WTC11 (cell line): ENCODE measurements at regions not wholly inside any gene's neighbourhood (a gene's known extent, or its start where the extent isn't known, plus 50 kb on each side); places are given as distances from the start of the nearest gene placed in this dataset.

Source experiments
- ATAC-seq: fragments of 200-7000 bp; cut with Tn5 transposase; 2 replicates; pipeline ENCODE4 v1.10.0; 2021; ENCODE audit warnings: mild to moderate bottlenecking, moderate library complexity
- CTCF ChIA-PET: fragments of 300-600 bp; sonication (Branson Sonifier 250); formaldehyde crosslinking; loops from one replicate; lab custom pipeline; 2021; ENCODE audit warnings: antibody characterized with exemption; lab: Charles Lee
- POLR2A ChIA-PET: fragments of 350-600 bp; sonication (Branson Sonifier 250); formaldehyde crosslinking; loops from one replicate; lab custom pipeline; 2021; ENCODE audit warnings: antibody characterized with exemption; lab: Charles Lee
- DNase-seq: peaks from one replicate; pipeline ENCODE4 v3.0.0; 2021; ENCODE audit warnings: low spot score
- H3K27ac Mint-ChIP-seq: 2 replicates; pipeline ENCODE4 v1.8.0; 2021; ENCODE audit warnings: mixed read lengths
- H3K27me3 Mint-ChIP-seq: 2 replicates; pipeline ENCODE4 v1.8.0; 2021; ENCODE audit warnings: low read depth, mild to moderate bottlenecking, moderate library complexity, mixed read lengths
- H3K36me3 Mint-ChIP-seq: 2 replicates; pipeline ENCODE4 v1.8.0; 2021; ENCODE audit warnings: mixed read lengths
- H3K4me1 Mint-ChIP-seq: 2 replicates; pipeline ENCODE4 v1.8.0; 2022; ENCODE audit warnings: mixed read lengths
- H3K4me3 Mint-ChIP-seq: 2 replicates; pipeline ENCODE4 v1.8.0; 2021; ENCODE audit warnings: mild to moderate bottlenecking, moderate library complexity, mixed read lengths
- H3K9me3 Mint-ChIP-seq: 2 replicates; pipeline ENCODE4 v1.8.0; 2021; ENCODE audit warnings: mixed read lengths
- ELF4 ChIP-seq: sonication (generic); formaldehyde crosslinking; IDR thresholded peaks from 2 replicates; pipeline ENCODE4 v1.8.1; 2022; ENCODE audit warnings: low read depth, mild to moderate bottlenecking, moderate library complexity, missing genetic modification reagents
- ETV6 ChIP-seq: sonication (generic); formaldehyde crosslinking; IDR thresholded peaks from 2 replicates; pipeline ENCODE4 v1.8.1; 2022; ENCODE audit warnings: mild to moderate bottlenecking, missing genetic modification reagents
- FOXP1 ChIP-seq: sonication (generic); formaldehyde crosslinking; IDR thresholded peaks from 2 replicates; pipeline ENCODE4 v1.8.0; 2022; ENCODE audit warnings: missing genetic modification reagents, mild to moderate bottlenecking, moderate library complexity, borderline replicate concordance
- GABPB1 ChIP-seq: sonication (generic); formaldehyde crosslinking; IDR thresholded peaks from 2 replicates; pipeline ENCODE4 v1.8.1; 2023; ENCODE audit warnings: mild to moderate bottlenecking, missing genetic modification reagents
- GTF2I ChIP-seq: fragments of 250-450 bp; sonication (Bioruptor Pico); conservative IDR thresholded peaks from 2 replicates; pipeline ENCODE4 v1.4.0; 2021; ENCODE audit warnings: mild to moderate bottlenecking
- JAZF1 ChIP-seq: fragments of 250-450 bp; sonication (Bioruptor Pico); IDR thresholded peaks from 2 replicates; pipeline ENCODE4 v1.9.0; 2021; ENCODE audit warnings: moderate library complexity, mild to moderate bottlenecking, inconsistent platforms
- MYBL2 ChIP-seq: sonication (generic); formaldehyde crosslinking; IDR thresholded peaks from 2 replicates; pipeline ENCODE4 v1.8.1; 2023; ENCODE audit warnings: mild to moderate bottlenecking, moderate library complexity, missing genetic modification reagents
- NR1H2 ChIP-seq: sonication (generic); formaldehyde crosslinking; IDR thresholded peaks from 2 replicates; pipeline ENCODE4 v1.9.0; 2021; ENCODE audit warnings: mild to moderate bottlenecking, moderate library complexity, missing genetic modification reagents
- SMAD4 ChIP-seq: sonication (generic); formaldehyde crosslinking; IDR thresholded peaks from 2 replicates; pipeline ENCODE4 v1.8.0; 2022; ENCODE audit warnings: mild to moderate bottlenecking, missing genetic modification reagents
- SOX15 ChIP-seq: fragments of 250-450 bp; sonication (Bioruptor Pico); IDR thresholded peaks from 2 replicates; pipeline ENCODE4 v1.9.0; 2021; ENCODE audit warnings: mild to moderate bottlenecking
- ZNF121 ChIP-seq: sonication (generic); formaldehyde crosslinking; IDR thresholded peaks from 2 replicates; pipeline ENCODE4 v1.8.0; 2023; ENCODE audit warnings: missing genetic modification reagents
- ZNF263 ChIP-seq: sonication (generic); formaldehyde crosslinking; IDR thresholded peaks from 2 replicates; pipeline ENCODE4 v1.8.1; 2022; ENCODE audit warnings: low read depth, mild to moderate bottlenecking, moderate library complexity, missing genetic modification reagents
- ZNF423 ChIP-seq: fragments of 250-450 bp; sonication (Bioruptor Pico); IDR thresholded peaks from 2 replicates; pipeline ENCODE4 v2.1.2; 2022; ENCODE audit warnings: mild to moderate bottlenecking, moderate library complexity
- TF ChIP-seq, protein P1 (sequence below): sonication (generic); formaldehyde crosslinking; IDR thresholded peaks from 2 replicates; pipeline ENCODE4 v1.8.1; 2023; ENCODE audit warnings: mild to moderate bottlenecking, missing genetic modification reagents, borderline replicate concordance
- TF ChIP-seq, protein P2 (sequence below): sonication (generic); formaldehyde crosslinking; IDR thresholded peaks from 2 replicates; pipeline ENCODE4 v1.8.1; 2023; ENCODE audit warnings: mild to moderate bottlenecking, missing genetic modification reagents, moderate library complexity
- TF ChIP-seq, protein P3 (sequence below): sonication (generic); formaldehyde crosslinking; conservative IDR thresholded peaks from 2 replicates; pipeline ENCODE4 v1.8.1; 2023; ENCODE audit warnings: mild to moderate bottlenecking, low read depth, missing genetic modification reagents, moderate library complexity
- TF ChIP-seq, protein P4 (sequence below): sonication (generic); formaldehyde crosslinking; IDR thresholded peaks from 2 replicates; pipeline ENCODE4 v1.8.1; 2022; ENCODE audit warnings: mild to moderate bottlenecking, missing genetic modification reagents, moderate library complexity, borderline replicate concordance
- TF ChIP-seq, protein P5 (sequence below): sonication (generic); formaldehyde crosslinking; IDR thresholded peaks from 2 replicates; pipeline ENCODE4 v1.8.0; 2023; ENCODE audit warnings: mild to moderate bottlenecking, missing genetic modification reagents

DNA sequence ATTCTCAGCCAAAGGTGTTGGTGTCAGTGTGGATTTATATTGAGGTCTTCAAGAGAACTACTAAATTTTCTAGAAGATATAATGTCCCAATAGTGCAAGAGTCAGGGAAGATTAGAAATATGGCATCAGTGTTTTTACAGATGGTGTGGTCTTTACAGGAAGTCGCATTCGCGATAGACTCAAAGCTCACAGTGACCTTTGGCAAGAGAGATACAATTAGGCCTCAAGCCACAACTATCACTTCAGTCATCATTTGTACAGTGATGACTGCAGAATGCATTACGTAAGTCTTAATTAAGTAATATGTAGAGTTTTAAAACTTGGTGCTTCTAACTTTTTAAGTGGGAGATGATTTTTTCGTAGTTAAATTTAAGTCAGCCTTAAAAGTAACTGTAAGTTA, 237.2 kb upstream of the FSTL5 start (continued):
- TF ChIP-seq, protein P1, sequence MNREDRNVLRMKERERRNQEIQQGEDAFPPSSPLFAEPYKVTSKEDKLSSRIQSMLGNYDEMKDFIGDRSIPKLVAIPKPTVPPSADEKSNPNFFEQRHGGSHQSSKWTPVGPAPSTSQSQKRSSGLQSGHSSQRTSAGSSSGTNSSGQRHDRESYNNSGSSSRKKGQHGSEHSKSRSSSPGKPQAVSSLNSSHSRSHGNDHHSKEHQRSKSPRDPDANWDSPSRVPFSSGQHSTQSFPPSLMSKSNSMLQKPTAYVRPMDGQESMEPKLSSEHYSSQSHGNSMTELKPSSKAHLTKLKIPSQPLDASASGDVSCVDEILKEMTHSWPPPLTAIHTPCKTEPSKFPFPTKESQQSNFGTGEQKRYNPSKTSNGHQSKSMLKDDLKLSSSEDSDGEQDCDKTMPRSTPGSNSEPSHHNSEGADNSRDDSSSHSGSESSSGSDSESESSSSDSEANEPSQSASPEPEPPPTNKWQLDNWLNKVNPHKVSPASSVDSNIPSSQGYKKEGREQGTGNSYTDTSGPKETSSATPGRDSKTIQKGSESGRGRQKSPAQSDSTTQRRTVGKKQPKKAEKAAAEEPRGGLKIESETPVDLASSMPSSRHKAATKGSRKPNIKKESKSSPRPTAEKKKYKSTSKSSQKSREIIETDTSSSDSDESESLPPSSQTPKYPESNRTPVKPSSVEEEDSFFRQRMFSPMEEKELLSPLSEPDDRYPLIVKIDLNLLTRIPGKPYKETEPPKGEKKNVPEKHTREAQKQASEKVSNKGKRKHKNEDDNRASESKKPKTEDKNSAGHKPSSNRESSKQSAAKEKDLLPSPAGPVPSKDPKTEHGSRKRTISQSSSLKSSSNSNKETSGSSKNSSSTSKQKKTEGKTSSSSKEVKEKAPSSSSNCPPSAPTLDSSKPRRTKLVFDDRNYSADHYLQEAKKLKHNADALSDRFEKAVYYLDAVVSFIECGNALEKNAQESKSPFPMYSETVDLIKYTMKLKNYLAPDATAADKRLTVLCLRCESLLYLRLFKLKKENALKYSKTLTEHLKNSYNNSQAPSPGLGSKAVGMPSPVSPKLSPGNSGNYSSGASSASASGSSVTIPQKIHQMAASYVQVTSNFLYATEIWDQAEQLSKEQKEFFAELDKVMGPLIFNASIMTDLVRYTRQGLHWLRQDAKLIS (CRISPR knock-in tag) = no peak
- TF ChIP-seq, protein P2, sequence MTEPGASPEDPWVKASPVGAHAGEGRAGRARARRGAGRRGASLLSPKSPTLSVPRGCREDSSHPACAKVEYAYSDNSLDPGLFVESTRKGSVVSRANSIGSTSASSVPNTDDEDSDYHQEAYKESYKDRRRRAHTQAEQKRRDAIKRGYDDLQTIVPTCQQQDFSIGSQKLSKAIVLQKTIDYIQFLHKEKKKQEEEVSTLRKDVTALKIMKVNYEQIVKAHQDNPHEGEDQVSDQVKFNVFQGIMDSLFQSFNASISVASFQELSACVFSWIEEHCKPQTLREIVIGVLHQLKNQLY (CRISPR knock-in tag) = no peak
- TF ChIP-seq SOX15 (CRISPR knock-in tag) (no peak), GABPB1 (no peak), ETV6 (no peak), ELF4 (CRISPR knock-in tag) (no peak), GTF2I (CRISPR knock-in tag) (no peak), NR1H2 (CRISPR knock-in tag) (no peak), ZNF423 (CRISPR knock-in tag) (no peak), SMAD4 (CRISPR knock-in tag) (no peak)
- TF ChIP-seq, protein P3, sequence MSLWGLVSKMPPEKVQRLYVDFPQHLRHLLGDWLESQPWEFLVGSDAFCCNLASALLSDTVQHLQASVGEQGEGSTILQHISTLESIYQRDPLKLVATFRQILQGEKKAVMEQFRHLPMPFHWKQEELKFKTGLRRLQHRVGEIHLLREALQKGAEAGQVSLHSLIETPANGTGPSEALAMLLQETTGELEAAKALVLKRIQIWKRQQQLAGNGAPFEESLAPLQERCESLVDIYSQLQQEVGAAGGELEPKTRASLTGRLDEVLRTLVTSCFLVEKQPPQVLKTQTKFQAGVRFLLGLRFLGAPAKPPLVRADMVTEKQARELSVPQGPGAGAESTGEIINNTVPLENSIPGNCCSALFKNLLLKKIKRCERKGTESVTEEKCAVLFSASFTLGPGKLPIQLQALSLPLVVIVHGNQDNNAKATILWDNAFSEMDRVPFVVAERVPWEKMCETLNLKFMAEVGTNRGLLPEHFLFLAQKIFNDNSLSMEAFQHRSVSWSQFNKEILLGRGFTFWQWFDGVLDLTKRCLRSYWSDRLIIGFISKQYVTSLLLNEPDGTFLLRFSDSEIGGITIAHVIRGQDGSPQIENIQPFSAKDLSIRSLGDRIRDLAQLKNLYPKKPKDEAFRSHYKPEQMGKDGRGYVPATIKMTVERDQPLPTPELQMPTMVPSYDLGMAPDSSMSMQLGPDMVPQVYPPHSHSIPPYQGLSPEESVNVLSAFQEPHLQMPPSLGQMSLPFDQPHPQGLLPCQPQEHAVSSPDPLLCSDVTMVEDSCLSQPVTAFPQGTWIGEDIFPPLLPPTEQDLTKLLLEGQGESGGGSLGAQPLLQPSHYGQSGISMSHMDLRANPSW = no peak
- TF ChIP-seq, all 79 proteins: peak for 0

DNA sequence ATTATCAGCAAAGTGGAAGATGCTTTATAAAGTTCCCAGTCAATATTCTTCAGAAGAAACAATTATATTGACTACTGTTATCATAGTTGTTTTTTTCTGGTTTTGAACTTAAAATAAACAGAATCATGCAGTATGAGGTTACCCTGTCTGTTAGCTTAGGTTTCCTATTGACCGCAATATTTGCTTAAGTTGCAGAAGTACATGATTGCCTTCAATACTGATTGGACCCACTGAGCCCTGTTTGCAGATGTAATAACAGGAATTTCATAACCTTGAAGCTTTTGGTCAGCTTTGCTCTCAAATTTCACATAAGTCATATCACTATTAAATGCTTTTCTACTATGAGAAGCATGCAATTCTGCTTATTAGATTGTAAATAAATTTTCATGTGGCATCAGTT, 229.1 kb upstream of the FSTL5 start:
- no peaks in the 10 kb centered on the region for H3K27me3 Mint-ChIP-seq
- no peaks in the 10 kb centered on the region for H3K4me1 Mint-ChIP-seq
- no peak overlapping the region for H3K27ac Mint-ChIP-seq
- CTCF ChIA-PET = no interaction called here
- H3K36me3 Mint-ChIP-seq = no peaks in the 10 kb centered on the region
- TF ChIP-seq ZNF423 (CRISPR knock-in tag) = no peak
- TF ChIP-seq, protein P4, sequence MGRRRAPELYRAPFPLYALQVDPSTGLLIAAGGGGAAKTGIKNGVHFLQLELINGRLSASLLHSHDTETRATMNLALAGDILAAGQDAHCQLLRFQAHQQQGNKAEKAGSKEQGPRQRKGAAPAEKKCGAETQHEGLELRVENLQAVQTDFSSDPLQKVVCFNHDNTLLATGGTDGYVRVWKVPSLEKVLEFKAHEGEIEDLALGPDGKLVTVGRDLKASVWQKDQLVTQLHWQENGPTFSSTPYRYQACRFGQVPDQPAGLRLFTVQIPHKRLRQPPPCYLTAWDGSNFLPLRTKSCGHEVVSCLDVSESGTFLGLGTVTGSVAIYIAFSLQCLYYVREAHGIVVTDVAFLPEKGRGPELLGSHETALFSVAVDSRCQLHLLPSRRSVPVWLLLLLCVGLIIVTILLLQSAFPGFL = no peak
- no peak for TF ChIP-seq ZNF263 (CRISPR knock-in tag)
- no peak for TF ChIP-seq MYBL2 (CRISPR knock-in tag)
- TF ChIP-seq FOXP1 = no peak
- TF ChIP-seq, protein P5, sequence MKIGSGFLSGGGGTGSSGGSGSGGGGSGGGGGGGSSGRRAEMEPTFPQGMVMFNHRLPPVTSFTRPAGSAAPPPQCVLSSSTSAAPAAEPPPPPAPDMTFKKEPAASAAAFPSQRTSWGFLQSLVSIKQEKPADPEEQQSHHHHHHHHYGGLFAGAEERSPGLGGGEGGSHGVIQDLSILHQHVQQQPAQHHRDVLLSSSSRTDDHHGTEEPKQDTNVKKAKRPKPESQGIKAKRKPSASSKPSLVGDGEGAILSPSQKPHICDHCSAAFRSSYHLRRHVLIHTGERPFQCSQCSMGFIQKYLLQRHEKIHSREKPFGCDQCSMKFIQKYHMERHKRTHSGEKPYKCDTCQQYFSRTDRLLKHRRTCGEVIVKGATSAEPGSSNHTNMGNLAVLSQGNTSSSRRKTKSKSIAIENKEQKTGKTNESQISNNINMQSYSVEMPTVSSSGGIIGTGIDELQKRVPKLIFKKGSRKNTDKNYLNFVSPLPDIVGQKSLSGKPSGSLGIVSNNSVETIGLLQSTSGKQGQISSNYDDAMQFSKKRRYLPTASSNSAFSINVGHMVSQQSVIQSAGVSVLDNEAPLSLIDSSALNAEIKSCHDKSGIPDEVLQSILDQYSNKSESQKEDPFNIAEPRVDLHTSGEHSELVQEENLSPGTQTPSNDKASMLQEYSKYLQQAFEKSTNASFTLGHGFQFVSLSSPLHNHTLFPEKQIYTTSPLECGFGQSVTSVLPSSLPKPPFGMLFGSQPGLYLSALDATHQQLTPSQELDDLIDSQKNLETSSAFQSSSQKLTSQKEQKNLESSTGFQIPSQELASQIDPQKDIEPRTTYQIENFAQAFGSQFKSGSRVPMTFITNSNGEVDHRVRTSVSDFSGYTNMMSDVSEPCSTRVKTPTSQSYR (CRISPR knock-in tag) = no peak
- TF ChIP-seq ZNF121 (CRISPR knock-in tag) = no peak
- TF ChIP-seq ETV6 = no peak
- no peak for TF ChIP-seq JAZF1 (CRISPR knock-in tag)
- TF ChIP-seq, all 79 proteins: peak for 0
- peaks cover 1% of the 10 kb centered on the region for H3K9me3 Mint-ChIP-seq
- H3K4me3 Mint-ChIP-seq = no peak overlapping the region
- DNase-seq = no peak
- ATAC-seq = no peak
- POLR2A ChIA-PET = no interaction called here
